Peyer's patch (tissue), 4 donors: ENCODE measurements at regions not wholly inside any gene's neighbourhood (a gene's known extent, or its start where the extent isn't known, plus 50 kb on each side); places are given as distances from the start of the nearest gene placed in this dataset.

Experiments used
- DNase-seq, 3 donors: peaks; one replicate each; pipeline ENCODE4 v3.0.0-alpha.2; 2017 to 2019
- H3K27ac ChIP-seq, 4 donors: fragments of 200-600 bp; sonication (generic); one replicate each; pipeline ENCODE4 v1.5.1; 2016 to 2019
- H3K27me3 ChIP-seq, 2 donors: fragments of 200-600 bp; sonication (generic); one replicate each; pipeline ENCODE4 v1.5.1; 2019
- H3K36me3 ChIP-seq, 3 donors: fragments of 200-600 bp; sonication (generic); one replicate each; pipeline ENCODE4 v1.5.1; 2016 to 2019
- H3K4me1 ChIP-seq, 4 donors: fragments of 200-600 bp; sonication (generic); one replicate each; pipeline ENCODE4 v1.5.1; 2016 to 2019
- H3K4me3 ChIP-seq, 4 donors: fragments of 200-600 bp; sonication (generic); 1 replicate in 3 of 4; 2 replicates in 1 of 4; pipeline ENCODE4 v1.5.1; 2016 to 2019; ENCODE audit warnings: mild to moderate bottlenecking in 1 of 4
- H3K9me3 ChIP-seq, 4 donors: fragments of 200-600 bp; sonication (generic); one replicate each; pipeline ENCODE4 v1.5.1; 2016 to 2019; ENCODE audit warnings: mild to moderate bottlenecking in 1 of 4
- CTCF ChIP-seq, 6 experiments: fragments of 450-650 bp in 4 of 6; fragments of 200-600 bp in 2 of 6; sonication (generic) in 1 of 6; IDR thresholded peaks; one replicate each; pipeline ENCODE4 v1.5.1; 2017 to 2019; ENCODE audit warnings: antibody characterized with exemption in 6 of 6, mild to moderate bottlenecking in 3 of 6, moderate library complexity in 1 of 6
- POLR2A ChIP-seq, 2 donors: fragments of 450-650 bp; IDR thresholded peaks; one replicate each; pipeline ENCODE4 v1.5.1; 2017; ENCODE audit warnings: antibody characterized with exemption in 2 of 2, mild to moderate bottlenecking in 2 of 2, moderate library complexity in 2 of 2

GRCh38 chr10:113471241-113471996, 81.4 kb upstream of the HABP2 start:
- DNase-seq, result no peak
- no peak overlapping the region for H3K4me3 ChIP-seq
- H3K27ac ChIP-seq, result no peak overlapping the region
- no peaks in the 10 kb centered on the region for H3K4me1 ChIP-seq
- H3K36me3 ChIP-seq, result no peaks in the 10 kb centered on the region
- H3K9me3 ChIP-seq, result no peaks in the 10 kb centered on the region
- no peak for TF ChIP-seq CTCF (IDR thresholded peaks at IDR 0.05)
- no peak for TF ChIP-seq POLR2A (IDR thresholded peaks at IDR 0.05)
- no peaks in the 10 kb centered on the region for H3K27me3 ChIP-seq

DNA sequence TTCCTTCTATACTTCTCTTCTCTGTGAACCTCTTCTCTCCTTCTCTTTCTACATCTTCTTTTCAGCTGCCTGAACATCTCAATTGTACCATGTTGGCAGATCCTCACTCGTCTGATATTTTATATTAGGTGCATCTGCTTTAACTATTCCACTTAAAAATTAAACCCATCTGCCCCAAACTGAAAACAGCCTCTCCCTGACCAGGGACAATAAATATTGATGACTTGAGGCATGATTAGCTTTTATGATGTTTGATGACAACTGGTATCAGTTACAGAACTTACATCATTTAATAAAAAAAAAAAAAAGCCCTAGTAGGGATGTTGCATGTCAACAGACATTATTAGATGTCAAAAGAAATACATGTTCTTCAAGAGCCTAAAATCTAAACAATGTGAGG, 79.8 kb upstream of the HABP2 start:
- Histone ChIP-seq H3K4me3 (no peak overlapping the region), H3K4me1 (no peaks in the 10 kb centered on the region), H3K27ac (no peak overlapping the region), H3K27me3 (no peaks in the 10 kb centered on the region), H3K36me3 (no peaks in the 10 kb centered on the region), H3K9me3 (no peaks in the 10 kb centered on the region)
- no peak for DNase-seq
- TF ChIP-seq CTCF (IDR thresholded peaks at IDR 0.05) (no peak), POLR2A (IDR thresholded peaks at IDR 0.05) (no peak)

DNA sequence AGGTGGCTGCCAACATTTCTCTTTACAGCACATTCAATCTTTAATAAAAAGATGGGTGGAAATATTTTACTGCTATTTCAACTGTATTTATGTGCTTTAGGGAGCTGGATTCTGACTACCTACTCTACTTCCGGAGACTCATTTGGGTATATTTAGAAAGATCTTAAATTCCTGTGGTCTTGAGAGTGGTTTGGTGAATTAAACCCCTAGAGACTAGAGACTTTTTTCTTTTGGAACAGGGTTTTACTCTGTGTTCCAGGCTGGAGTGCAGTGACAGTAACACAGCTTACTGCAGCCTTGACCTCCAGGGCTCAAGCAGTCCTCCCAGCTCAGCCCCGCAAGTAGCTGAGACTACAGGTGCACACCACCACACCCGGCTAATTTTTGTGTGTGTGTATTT, 79.0 kb upstream of the HABP2 start:
- Histone ChIP-seq H3K27me3 (no peaks in the 10 kb centered on the region), H3K27ac (no peak overlapping the region), H3K4me3 (no peak overlapping the region), H3K9me3 (peaks cover 0 to 3% (median 0%) of the 10 kb centered on the region in 4 donors), H3K4me1 (no peaks in the 10 kb centered on the region), H3K36me3 (no peaks in the 10 kb centered on the region)
- DNase-seq, result no peak
- TF ChIP-seq CTCF (IDR thresholded peaks at IDR 0.05), result no peak
- TF ChIP-seq POLR2A (IDR thresholded peaks at IDR 0.05), result no peak

GRCh38 chr10:113474752-113475151, 78.1 kb upstream of the HABP2 start:
- H3K4me1 ChIP-seq, result no peaks in the 10 kb centered on the region
- no peak overlapping the region for H3K4me3 ChIP-seq
- no peak for DNase-seq
- TF ChIP-seq POLR2A (IDR thresholded peaks at IDR 0.05), result no peak
- no peak for TF ChIP-seq CTCF (IDR thresholded peaks at IDR 0.05)
- H3K27me3 ChIP-seq, result no peaks in the 10 kb centered on the region
- no peaks in the 10 kb centered on the region for H3K36me3 ChIP-seq
- peaks cover 0 to 12% (median 0%) of the 10 kb centered on the region in 4 donors for H3K9me3 ChIP-seq
- H3K27ac ChIP-seq, result no peak overlapping the region

DNA sequence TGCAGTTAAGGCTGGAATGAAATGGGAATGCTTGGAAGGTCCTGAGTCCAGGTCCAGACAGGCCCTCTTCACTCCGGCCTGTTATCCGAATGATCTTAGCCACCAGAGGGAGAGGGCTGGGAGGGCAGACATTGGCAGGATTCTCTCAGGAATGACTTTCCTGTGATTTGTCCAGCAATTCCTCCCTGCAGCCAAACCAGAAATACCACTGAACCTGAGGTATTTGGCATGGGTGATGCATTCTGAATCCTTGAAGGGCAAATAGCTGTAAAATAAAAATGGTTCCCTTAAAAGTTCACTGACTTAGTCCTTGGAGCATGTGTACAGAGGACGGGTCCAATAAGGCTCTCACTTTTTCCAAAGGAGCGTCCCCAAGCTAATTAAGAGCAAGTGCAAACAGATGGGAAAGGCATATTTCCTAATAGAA, 77.5 kb upstream of the HABP2 start:
- H3K36me3 ChIP-seq, result no peaks in the 10 kb centered on the region
- H3K9me3 ChIP-seq, result peaks cover 0 to 18% (median 0%) of the 10 kb centered on the region in 4 donors
- no peaks in the 10 kb centered on the region for H3K27me3 ChIP-seq
- no peaks in the 10 kb centered on the region for H3K4me1 ChIP-seq
- H3K27ac ChIP-seq, result no peak overlapping the region
- TF ChIP-seq CTCF (IDR thresholded peaks at IDR 0.05) (no peak), POLR2A (IDR thresholded peaks at IDR 0.05) (no peak)
- H3K4me3 ChIP-seq, result no peak overlapping the region
- DNase-seq, result no peak
